Iris pigment epithelial cell (primary cell): ENCODE measurements at regions not wholly inside any gene's neighbourhood (a gene's known extent, or its start where the extent isn't known, plus 50 kb on each side); places are given as distances from the start of the nearest gene placed in this dataset.
A peak's percentile ranks its signal among the peaks of the same experiment; 100 is the strongest.

Experiments
- DNase-seq: peaks from one replicate; pipeline ENCODE4 v3.0.0-alpha.2; 2011; ENCODE audit warnings: low read depth

DNA sequence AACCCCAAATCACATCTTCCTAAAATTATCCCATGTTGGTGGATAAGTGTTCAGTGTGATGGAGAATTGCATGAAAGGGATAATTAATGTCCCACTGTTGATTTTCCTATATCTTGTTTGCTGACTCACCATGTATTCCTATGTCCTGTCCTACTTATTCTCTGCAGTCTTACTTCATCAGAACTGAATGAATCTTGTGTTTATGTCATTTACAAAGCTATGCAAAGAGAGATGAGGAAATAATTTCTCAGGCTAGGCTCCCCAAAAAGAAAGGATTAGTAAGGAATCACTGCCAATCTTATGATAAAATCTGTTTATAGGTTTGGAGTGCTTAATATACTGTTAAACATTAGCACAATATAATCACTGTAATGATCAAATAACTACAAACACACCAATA lies 360.8 kb downstream of the CRPPA start:
- peak; percentile 72 for DNase-seq

DNA sequence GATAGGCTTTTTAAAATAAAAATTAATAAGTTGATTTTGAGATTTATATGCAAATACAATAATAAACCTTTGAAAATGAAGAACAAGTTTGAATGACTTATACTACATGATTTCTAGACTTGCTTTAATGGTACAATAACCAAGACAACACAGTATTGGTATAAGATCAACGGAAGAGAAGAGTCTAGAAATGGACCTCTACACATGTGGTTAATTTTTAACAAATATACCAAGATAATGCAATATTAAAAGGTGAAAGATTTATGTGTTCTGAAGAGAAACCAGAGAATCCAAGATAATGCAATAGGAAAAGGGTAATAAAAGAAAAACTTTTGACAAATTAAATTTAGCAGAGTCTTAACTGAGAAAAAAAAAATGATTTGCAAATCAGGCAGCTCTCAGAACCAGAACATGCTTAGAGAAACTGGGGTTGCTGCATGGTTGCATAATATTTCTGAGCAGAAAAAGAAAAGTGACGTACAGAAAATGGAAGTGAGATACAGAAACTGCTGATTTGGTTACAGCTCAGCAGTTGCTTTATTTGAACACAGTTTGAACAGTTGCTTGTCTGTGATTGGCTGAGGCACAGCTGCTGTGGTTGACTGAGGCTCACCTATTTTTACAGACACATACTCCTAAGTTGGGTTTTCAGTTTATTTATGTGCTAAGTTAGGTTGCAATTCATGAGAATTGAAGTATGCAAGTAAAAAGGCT lies 365.9 kb downstream of the CRPPA start:
- no peak for DNase-seq

DNA sequence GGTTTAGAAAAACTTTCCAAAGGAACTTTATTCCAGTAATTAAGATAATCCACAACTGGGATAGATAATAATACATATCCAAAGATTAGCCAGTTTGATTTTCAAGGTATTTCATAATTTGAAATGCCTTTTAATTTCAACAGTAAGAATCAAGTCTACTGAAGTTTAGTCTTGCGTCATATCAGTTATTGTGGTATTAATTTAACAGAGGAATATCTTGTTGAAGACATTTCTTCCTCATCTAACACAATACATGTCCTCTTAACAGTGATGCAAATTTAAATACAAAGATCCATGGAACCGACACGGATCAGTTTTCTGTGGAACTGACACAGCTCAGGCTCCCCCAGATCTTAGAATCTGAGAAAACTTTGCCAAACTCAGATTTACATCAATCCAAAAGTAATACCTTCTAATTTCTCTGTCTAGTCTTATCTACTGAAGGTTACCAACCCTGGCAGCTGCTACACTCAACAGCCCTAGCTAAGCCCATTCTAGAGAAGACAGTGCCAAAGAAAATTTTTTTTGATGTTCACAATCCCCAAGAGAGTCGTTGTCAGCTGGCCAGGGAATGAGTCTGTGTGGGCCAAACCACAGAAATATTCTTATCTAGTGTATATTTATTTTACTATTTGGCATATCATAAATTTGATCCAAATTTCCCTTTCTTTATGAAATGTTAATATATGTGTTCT lies 365.2 kb upstream of the MEOX2 start:
- DNase-seq: peak; percentile 58

DNA sequence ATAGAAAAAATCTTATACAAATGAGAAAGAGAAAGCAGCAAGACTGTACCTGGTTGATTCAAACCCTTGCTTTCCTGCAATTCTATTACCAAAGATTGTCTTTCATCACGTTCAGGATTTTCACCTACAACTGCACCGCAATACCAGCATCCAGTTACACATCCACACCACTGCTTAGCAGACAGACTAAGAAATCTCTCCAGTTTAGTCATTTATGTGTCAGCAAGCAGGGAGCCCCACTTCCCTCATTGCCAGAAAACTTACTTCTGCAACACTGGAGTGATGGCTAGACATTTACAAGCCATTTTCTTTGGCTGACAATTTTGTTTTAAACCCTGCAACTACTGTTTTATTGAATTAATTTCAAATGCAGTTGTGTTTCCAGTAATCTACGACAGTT lies 359.6 kb upstream of the MEOX2 start:
- no peak for DNase-seq

DNA sequence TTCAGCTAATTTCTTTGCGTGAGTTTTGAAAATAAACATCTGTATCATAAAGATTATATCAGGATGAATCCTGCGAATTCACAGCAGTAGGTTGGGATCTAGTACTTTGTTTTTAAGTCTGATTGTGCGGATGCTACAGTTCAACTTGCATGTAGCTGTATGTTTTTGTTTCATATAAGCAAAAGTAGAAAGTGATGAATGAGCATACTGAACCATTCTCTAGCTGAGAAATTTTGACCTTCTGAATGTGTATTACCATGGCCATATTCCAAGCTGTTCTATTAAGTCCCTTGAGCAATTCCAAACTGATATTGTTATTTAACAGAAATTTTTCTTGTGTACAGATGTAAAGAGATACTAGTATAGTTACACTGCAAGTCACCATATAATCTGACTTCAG lies 358.8 kb upstream of the MEOX2 start:
- DNase-seq: no peak

DNA sequence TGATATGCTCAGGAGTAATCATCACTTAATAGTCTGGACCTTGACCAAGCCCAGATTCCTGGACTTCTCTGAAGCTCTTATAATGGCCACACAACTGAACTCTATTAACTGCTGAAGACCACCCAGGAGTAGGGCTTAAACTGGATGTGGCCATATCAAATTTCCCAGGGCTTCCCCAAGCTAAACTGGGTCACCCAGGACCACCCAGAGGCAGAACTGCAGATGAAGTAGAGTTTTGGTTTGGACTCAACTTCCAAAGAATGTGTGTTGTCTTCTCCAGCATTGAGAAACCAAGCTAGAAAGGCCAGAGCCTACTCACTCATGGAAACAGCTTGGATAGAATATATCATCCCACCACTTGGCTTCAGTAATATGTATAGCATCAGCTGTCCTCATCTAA lies 358.2 kb upstream of the MEOX2 start:
- no peak for DNase-seq

DNA sequence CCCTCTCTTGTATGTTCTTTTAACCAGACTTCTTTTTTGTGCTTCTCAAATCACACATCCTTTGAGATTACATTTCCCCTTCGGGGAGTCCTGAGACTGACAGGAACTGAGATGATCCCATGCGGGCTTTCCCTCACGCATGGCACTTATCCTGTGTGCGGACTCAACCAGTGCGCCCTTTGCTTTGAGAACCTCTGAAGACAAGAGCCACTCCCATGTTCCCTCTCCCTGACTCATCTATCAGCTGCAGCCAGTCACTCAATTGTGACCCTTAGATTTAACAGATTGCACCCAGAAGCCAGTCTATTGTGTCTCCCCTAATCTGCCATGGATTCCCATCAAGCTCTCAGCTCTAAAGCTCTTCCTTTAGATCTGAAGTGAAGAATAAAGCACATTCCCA lies 353.9 kb upstream of the MEOX2 start:
- DNase-seq: no peak

DNA sequence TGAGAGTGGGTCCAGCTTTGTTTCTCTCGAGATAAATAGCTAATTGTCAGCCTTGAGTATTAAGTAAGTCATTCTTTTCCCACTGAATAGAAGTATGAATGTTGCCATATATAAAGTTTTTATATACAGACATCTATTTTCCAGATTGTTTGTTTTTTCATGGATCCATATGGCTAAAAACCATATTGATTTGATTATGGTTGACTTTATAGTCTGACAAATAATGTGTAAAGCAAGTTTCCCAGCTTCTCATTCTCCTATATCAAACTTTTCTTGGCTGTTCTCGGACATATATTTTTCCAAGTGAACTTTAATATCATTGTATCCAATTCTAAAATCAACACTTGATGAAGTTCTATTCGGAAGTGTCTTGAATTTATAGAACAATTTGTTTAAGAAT lies 352.4 kb upstream of the MEOX2 start:
- DNase-seq: no peak

DNA sequence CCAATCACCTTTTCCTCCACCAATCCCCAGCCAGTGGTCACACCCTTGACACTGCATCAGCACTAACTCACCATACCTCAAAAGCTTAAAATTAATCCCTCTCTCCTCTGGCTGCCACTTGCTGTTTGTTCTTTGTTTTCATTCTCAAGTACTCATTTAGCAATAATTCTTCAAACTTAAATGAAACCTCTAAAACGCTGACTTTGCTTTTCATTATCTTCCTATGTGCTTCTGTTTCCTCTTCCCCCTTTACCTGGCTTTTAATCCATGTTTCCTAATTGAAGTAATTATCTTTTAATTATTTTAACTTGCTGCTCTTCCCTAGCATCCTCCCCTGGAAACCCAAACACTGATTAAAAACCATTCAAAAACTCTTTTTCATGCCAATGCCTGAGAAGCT lies 348.9 kb upstream of the MEOX2 start:
- no peak for DNase-seq

DNA sequence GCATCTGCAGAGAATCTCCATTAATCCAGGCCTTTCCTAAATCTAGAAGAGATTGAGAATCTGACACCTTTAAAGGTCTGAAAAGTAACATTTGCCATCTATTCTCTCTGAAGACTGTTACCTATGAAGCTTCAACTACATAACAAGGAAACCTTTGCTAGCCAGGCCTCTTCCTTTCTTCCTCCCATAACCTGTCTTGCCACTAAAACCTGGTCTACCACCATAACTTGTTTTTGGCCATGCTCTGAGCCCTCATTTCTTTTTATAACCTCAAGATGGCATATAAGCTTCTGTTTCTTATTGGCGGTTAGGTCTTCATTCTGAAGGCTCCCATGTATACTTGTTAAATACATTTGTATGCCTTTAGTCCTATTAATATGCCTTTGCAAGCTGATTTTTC lies 348.4 kb upstream of the MEOX2 start:
- no peak for DNase-seq

DNA sequence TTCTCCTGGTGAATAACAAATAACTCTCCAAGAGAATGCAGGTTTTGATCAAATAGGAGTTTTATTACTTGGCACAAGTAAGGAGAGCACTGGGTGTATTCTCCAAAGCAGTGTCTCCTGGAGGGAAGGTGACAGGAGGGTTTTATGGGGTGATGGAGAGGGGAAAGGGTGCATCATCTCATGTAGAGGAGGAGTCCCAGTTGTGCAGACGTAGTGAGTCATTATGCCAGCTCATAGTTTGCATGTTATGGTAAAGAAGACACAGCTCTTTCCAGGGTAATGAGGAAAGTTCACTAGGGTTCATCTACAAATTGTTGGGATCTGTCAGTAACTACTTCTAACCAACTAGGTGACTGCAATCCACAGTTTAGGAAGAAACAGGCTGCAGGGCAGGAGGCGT lies 347.9 kb upstream of the MEOX2 start:
- DNase-seq: peak; percentile 22

DNA sequence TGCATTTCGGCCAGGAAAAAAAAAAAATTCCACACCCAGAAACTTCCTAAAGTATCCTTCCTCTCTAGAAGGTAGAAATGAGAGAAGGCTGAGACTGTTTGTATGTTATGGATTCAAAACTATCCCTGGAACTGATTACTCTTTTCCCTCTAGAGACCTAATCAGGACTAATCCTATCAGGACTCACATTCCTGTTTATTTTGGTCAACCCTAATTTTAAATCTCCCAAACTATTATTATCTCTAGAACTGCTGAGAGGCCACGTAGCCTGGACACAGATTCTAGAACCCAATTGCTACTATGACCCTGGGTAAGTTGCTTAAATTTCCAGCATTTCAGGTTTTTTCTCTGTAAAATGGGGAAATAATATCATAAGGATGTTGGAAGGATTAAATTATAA lies 346.8 kb upstream of the MEOX2 start:
- DNase-seq: no peak

DNA sequence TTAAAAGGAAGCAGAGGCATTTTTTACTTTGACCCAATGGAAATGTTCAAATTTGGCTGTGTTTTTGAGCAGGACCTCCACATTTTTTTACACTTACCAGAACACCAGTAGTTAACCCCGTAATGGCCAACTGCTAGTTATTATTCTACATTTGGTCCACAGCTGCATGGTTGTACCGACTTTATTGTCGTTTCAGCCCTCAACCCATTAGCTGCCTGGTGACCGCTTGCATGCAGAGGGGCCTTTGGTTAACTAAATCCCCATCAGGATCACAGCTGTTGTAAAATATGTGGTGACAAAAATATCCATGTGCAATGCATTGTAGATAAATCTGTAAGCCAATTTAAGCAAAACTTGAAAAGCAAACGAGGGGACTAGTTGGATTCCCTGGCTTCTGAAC lies 342.2 kb upstream of the MEOX2 start:
- DNase-seq: no peak

DNA sequence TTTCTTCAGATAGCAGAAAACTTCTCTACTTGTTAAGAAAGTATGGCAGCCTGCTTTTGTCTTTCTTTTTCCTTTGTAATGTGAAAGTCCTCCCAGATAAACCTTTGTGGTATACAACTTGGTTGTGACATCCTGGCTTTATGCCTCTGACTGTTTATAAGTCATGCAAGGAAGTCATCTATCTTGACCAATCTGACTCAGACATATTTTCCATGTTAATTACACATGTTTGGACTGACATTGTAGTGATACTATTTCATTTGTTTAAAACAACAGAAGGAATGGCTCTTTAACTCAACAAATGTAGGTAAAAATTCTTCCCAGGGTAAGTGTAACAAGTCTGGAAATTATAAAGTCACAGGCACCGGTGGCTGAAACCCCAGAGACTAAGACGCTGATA lies 341.6 kb upstream of the MEOX2 start:
- DNase-seq: peak; percentile 93

DNA sequence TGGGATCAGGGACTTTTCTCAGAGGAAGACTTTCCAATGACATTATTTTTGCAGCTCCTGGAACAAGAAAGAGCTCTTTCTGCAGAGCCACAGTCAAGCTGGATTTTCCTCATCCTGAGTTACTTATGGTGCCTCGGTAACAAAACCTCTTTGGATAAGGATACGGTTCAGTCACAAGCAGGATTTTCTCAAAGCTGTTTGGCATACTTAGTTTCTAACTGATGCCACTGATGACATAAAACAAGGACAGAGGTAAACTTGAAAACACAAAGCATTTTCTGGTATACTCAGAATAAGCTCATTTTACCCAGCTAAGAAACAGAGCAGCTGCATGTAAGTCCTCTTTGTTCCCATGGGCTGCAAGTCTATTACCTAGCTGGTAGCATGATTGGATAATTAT lies 340.9 kb upstream of the MEOX2 start:
- DNase-seq: no peak

DNA sequence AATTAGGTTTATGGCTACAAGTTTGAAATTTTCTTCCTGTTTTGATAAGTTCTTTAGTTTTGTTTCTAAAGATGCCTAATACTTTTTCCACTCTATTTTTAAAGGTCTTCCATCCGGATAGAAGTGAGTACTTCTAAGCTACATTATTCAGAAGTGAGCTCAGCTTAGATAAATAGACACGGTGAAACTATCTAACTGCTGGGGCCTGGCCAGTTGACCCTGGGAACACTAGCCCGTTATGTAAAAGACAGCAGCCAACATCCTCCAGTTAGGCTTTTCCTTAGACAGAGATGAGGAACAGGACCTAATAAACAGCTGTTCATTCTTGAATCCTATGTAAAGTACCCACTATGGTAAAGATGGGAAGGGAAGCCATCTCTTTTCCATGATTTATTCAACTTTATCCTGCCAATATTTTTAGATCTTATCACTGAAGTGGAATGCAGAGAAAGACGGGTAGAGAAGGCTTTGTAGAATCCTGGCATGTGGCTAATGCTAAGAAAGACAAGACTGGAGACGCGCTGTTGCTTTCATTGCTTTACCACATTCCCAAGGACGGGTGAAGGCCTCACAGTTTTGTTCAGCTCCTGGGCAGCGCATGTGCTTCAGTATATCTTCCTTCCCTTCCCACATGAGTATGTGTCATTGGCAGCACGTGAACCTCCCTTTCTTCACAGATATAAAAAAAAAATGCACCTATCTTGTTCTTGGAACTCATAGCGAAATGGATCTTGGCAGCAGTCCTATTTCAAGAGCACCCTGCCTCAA lies 340.0 kb upstream of the MEOX2 start:
- peak; percentile 76 for DNase-seq

DNA sequence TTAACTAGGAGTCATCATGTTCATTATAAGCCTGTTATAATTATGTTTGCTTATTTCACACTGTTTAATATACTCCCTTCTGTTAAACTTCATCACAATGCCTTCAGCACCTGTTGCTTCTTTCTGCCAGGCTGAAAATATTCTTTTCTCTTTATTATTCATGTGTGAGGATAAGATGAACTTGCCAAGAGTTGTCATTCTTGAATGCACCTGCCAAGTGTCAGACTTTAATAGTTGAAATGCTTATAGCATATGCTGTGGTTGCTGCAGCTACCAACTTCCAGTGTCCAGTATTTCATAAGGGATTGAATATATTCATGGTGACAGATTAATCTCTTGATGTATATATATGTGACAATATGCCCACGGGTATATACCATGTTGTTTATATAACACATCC lies 339.2 kb upstream of the MEOX2 start:
- no peak for DNase-seq

DNA sequence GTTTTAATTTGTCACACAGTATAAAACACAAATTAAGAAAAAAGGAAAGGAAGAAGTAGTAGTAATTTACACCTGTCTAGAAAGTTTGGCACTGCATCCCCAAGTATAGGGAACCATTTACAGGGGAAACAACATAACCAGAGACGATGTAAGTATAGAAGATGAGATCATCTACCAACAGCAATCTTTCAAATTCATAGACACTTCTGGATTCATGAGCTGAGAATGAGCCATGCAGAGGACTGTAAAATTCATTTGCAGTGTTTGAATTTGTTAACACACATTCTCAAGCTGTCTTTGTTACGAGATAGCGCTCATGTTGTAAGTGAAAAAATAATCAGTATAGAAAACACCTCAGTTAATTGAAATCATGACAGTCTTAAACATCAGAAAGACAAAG lies 337.0 kb upstream of the MEOX2 start:
- no peak for DNase-seq

DNA sequence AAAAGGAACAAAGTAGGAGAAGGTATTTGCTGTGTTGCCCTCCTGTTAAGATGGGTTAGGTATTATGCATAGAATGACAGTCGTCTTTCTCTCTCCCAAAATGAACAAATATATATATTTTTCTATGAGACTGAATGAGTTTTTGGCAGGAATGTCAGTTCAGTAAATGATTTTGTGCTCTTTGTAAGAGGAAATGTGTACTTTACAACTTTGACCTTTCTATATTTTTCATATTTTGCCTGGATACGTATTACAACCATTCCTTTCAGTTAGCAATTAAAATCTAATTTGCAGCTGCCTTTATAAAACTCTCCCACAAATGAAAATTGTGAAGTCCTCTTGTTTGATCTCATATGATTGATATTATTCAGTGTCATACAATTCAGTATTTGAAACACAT lies 336.6 kb upstream of the MEOX2 start:
- DNase-seq: no peak

DNA sequence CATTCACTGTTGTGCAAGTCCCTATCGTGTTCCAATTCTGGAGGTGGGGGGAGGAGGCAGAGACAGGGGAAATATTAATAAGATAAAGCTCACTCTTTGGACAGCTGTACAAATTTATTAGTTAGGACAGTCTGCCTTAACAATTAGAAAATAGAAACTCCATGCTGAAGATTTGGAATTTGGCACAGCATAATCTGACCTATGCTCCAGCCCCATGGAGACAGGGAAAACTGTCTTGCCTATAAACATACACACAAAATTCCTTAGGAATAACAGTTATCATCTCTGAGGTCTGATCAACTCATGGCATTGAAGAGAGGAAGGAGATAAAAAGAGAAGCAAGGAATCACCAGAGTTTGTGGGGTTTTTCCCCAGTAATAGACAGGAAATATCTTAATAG lies 335.4 kb upstream of the MEOX2 start:
- no peak for DNase-seq

DNA sequence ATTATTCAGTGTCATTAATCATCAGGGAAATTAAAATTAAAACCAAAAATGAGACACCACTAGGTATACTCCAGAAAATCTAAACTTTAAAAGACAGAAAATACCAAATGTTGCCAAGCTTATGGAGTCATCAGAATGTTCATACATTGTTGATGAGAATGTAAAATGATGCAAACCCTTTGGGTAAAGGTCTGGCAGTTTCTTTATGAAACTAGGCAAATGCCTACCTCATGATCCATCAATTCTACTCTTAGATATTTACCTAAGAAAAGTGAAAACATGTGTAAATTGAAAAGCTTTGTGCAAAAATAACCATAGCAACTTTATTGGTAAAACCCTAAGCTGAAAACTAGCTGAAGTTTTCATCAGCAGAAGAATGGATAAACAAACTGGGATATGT lies 329.5 kb upstream of the MEOX2 start:
- DNase-seq: no peak

DNA sequence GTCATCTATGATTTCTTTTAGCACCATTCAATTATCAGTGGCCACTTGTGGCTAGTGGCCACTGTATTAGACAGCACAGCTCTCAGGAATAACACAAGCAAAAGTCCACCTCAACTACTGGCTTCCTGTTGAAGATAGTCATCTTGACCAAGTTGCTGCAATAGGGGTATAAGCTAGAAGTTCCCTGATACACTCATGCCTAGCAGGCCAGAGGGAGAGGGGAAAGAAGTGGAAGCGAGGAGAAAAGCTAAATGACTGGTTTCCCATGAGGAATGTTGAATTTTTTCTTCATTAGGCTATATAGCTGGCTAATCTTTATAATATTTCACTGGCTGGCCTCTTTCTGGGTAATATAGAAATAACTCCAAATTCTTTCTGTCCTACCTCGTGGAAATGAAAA lies 327.5 kb upstream of the MEOX2 start:
- DNase-seq: no peak

DNA sequence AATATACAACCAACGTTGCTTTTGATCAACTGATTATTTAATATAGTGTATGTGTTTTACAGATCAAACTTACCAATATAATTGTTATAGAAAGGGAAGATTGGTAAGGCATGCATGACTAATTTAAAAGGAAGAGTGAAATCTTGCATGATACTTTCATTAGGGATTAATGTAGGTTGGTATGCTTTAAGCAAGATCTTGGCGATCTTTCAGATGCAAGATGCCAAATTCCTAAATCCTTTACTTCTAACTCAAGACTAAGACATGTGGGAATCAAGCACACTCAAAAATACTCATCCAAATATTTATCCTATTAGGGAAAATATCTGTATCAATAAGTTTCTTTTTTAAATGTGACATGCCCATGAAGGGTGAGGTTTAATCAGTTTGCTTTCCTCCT lies 321.4 kb upstream of the MEOX2 start:
- DNase-seq: no peak
